Spleen (tissue), 7 donors: ENCODE measurements at regions not wholly inside any gene's neighbourhood (a gene's known extent, or its start where the extent isn't known, plus 50 kb on each side); places are given as distances from the start of the nearest gene placed in this dataset.

Experiments
- CTCF ChIP-seq, 11 experiments: fragments of 200-600 bp in 7 of 11; fragments of 450-650 bp in 4 of 11; sonication (generic) in 4 of 11; IDR thresholded peaks in 8 of 11; conservative IDR thresholded peaks in 3 of 11; 1 replicate in 7 of 11; 2 replicates in 4 of 11; pipeline versions ENCODE4 v1.4.0 to v1.8.0; 2016 to 2021; ENCODE audit warnings: antibody characterized with exemption in 11 of 11, inconsistent platforms in 4 of 11, mild to moderate bottlenecking in 1 of 11
- POLR2A ChIP-seq, 3 donors: fragments of 450-650 bp; IDR thresholded peaks; one replicate each; pipeline ENCODE4 v1.5.1; 2017; ENCODE audit warnings: antibody characterized with exemption in 3 of 3, mild to moderate bottlenecking in 1 of 3
- POLR2AphosphoS5 ChIP-seq, 3 donors: sonication (generic); formaldehyde crosslinking; IDR thresholded peaks; one replicate each; pipeline ENCODE4 v1.5.1; 2017; ENCODE audit warnings: antibody characterized with exemption in 3 of 3
- donor health status: DM: no; HTN: no; CAD: no; lungs with moderate emphysema.
- donor health status: DM: no; HTN: no; CAD: no.
- donor health status: DM: no; HTN: no; CAD: no.

- TF ChIP-seq CTCF (IDR thresholded peaks at IDR 0.05 in 8 of 11, conservative IDR thresholded peaks at IDR 0.05 in 3 of 11) (no peak), POLR2A (IDR thresholded peaks at IDR 0.05) (no peak), POLR2AphosphoS5 (IDR thresholded peaks at IDR 0.05) (no peak)
These were observed 117.1 kb upstream of the DTNA start for GRCh38 chr18:34592961-34593382.
